ENCODE measurements at regions not wholly inside any gene's neighbourhood (a gene's known extent, or its start where the extent isn't known, plus 50 kb on each side); places are given as distances from the start of the nearest gene placed in this dataset.

DNA sequence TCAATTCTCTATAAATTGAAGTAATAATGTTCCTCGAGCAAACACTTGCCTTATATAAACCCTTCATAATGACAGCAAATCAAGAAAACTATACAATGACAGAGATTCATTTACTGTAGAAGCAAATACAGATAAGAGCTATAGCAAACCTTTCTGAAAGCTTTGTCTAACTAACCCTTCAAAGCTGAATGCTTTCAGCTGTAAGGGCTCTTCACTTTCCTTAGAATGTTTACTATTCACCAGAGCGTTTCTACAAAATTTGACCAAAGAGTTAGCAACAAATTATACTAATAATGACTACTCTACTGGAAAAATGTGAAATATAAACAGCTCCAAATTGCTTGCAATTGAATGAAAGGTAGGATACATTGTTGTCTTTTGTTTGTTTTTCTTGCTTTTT, 218.1 kb downstream of the SLITRK5 start:
- no peak for DNase-seq (ENCODE audit: low spot score)

DNA sequence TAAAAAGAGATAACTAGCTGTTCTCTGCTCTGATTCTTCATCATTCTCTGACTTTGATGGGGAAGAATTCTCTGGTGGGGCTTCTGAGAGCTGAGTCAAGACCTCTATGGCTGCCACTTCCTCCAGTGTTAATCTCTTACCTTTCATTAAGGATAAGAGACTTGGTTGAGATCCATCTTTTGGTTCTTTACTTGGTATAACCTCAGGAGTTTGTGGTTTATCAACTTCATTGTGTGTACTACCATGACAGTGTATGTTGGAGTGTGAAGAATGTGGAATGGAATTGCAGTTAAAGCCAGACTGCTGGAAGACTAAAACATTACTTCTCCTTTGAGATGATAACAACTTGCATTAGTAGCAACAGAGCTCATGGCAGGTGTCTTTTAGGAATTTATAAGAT, 222.0 kb downstream of the SLITRK5 start:
- TF ChIP-seq, protein P1, sequence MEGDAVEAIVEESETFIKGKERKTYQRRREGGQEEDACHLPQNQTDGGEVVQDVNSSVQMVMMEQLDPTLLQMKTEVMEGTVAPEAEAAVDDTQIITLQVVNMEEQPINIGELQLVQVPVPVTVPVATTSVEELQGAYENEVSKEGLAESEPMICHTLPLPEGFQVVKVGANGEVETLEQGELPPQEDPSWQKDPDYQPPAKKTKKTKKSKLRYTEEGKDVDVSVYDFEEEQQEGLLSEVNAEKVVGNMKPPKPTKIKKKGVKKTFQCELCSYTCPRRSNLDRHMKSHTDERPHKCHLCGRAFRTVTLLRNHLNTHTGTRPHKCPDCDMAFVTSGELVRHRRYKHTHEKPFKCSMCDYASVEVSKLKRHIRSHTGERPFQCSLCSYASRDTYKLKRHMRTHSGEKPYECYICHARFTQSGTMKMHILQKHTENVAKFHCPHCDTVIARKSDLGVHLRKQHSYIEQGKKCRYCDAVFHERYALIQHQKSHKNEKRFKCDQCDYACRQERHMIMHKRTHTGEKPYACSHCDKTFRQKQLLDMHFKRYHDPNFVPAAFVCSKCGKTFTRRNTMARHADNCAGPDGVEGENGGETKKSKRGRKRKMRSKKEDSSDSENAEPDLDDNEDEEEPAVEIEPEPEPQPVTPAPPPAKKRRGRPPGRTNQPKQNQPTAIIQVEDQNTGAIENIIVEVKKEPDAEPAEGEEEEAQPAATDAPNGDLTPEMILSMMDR (IDR thresholded peaks at IDR 0.05; ENCODE audit: extremely low read depth, missing control alignments): no peak
- no peak for DNase-seq (ENCODE audit: low spot score)

More for the DNA sequence above, 218.1 kb downstream of the SLITRK5 start:
- TF ChIP-seq, protein P1 (IDR thresholded peaks at IDR 0.05; ENCODE audit: extremely low read depth, missing control alignments): no peak

- TF ChIP-seq, protein P1 (IDR thresholded peaks at IDR 0.05; ENCODE audit: extremely low read depth, missing control alignments): no peak
- DNase-seq (ENCODE audit: low spot score): no peak
These were observed 222.9 kb downstream of the SLITRK5 start for GRCh38 chr13:87894059-87894458.

GRCh38 chr13:87903553-87903952, 232.4 kb downstream of the SLITRK5 start:
- TF ChIP-seq, protein P1 (IDR thresholded peaks at IDR 0.05; ENCODE audit: extremely low read depth, missing control alignments): no peak
- no peak for DNase-seq (ENCODE audit: low spot score)

- no peak for DNase-seq (ENCODE audit: low spot score)
- TF ChIP-seq, protein P1 (IDR thresholded peaks at IDR 0.05; ENCODE audit: extremely low read depth, missing control alignments): no peak
These were observed 235.2 kb downstream of the SLITRK5 start for GRCh38 chr13:87906411-87906810.

GRCh38 chr13:87907202-87907601, 236.0 kb downstream of the SLITRK5 start:
- no peak for DNase-seq (ENCODE audit: low spot score)
- TF ChIP-seq, protein P1 (IDR thresholded peaks at IDR 0.05; ENCODE audit: extremely low read depth, missing control alignments): no peak

DNA sequence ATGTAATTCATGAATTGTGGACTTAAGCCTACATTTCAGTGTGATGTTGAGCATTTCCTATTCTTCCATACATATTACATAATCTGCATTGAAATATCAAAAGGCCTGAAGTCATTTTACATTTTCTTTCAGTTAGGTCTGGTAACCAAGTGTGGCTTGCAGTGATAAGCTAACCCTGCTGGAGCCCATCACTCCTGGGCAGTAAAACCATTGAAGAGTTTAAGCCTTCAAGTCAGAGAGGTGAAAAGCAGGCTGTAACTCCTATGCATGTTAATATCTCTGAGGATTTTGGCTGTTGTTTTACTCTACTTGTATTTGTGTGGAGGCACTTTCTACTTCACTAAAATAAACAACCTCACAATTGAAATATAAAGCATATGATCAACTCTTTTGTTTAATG, 248.8 kb downstream of the SLITRK5 start:
- no peak for DNase-seq (ENCODE audit: low spot score)
- TF ChIP-seq, protein P1 (IDR thresholded peaks at IDR 0.05; ENCODE audit: extremely low read depth, missing control alignments): no peak
